ENCODE measurements at regions not wholly inside any gene's neighbourhood (a gene's known extent, or its start where the extent isn't known, plus 50 kb on each side); places are given as distances from the start of the nearest gene placed in this dataset.

DNA sequence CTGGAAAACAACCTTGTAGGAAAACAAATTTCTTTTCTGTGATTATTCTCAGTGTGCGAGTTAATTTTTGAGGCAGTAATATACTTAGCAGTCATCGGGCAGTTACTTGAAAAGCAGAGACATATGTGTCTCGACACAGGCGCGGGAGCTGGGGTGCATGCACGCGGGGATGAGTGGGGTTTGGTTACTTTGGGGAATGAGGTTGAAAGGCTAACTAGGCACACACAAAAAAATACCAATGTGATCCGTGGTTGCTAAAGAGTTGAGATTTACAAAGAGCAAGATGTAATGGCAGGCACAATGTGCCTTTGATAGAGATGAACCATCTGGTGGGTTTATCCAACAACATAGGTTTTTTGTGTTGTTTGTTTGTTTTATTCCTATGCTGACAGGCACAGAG lies 703.8 kb upstream of the EEF2KMT start:
- TF ChIP-seq POLR2AphosphoS5 (IDR thresholded peaks at IDR 0.05) (no peak), POLR2A (IDR thresholded peaks at IDR 0.05) (no peak)
- TF ChIP-seq, protein P1, sequence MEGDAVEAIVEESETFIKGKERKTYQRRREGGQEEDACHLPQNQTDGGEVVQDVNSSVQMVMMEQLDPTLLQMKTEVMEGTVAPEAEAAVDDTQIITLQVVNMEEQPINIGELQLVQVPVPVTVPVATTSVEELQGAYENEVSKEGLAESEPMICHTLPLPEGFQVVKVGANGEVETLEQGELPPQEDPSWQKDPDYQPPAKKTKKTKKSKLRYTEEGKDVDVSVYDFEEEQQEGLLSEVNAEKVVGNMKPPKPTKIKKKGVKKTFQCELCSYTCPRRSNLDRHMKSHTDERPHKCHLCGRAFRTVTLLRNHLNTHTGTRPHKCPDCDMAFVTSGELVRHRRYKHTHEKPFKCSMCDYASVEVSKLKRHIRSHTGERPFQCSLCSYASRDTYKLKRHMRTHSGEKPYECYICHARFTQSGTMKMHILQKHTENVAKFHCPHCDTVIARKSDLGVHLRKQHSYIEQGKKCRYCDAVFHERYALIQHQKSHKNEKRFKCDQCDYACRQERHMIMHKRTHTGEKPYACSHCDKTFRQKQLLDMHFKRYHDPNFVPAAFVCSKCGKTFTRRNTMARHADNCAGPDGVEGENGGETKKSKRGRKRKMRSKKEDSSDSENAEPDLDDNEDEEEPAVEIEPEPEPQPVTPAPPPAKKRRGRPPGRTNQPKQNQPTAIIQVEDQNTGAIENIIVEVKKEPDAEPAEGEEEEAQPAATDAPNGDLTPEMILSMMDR (IDR thresholded peaks at IDR 0.05): no peak

Measured in transverse colon (tissue), 4 donors.